ENCODE measurements at regions not wholly inside any gene's neighbourhood (a gene's known extent, or its start where the extent isn't known, plus 50 kb on each side); places are given as distances from the start of the nearest gene placed in this dataset.

GRCh38 chr13:73254827-73255226 is 196.0 kb downstream of the KLF5 start:
- Histone ChIP-seq H3K9me3 (ENCODE audit: low read length) (no peaks in the 10 kb centered on the region), H3K4me2 (ENCODE audit: low read length) (no peak overlapping the region), H3K9me2 (ENCODE audit: low read depth, low read length) (no peaks in the 10 kb centered on the region), H3K36me3 (ENCODE audit: insufficient read depth, low read length) (no peaks in the 10 kb centered on the region), H3K79me2 (ENCODE audit: insufficient read depth, low read length) (no peaks in the 10 kb centered on the region), H3K9ac (ENCODE audit: low read length) (no peak overlapping the region), H2AFZ (ENCODE audit: low read length) (no peak overlapping the region), H3K4me1 (ENCODE audit: insufficient read depth, low read length, severe bottlenecking) (no peaks in the 10 kb centered on the region), H4K20me1 (ENCODE audit: insufficient read depth, low read length) (no peaks in the 10 kb centered on the region), H3F3A (ENCODE audit: insufficient read depth, low read length) (no peaks in the 10 kb centered on the region), H3K27me3 (ENCODE audit: insufficient read depth, low read length) (no peaks in the 10 kb centered on the region), H3K4me3 (ENCODE audit: low read depth, low read length, poor library complexity, severe bottlenecking) (no peak overlapping the region), H3K27ac (ENCODE audit: low read depth, low read length, poor library complexity, severe bottlenecking) (no peak overlapping the region)
- TF ChIP-seq EZH2 (IDR thresholded peaks at IDR 0.05; ENCODE audit: borderline replicate concordance, low read length): no peak
- TF ChIP-seq CTCF (IDR thresholded peaks at IDR 0.05; ENCODE audit: low read length): no peak

- Histone ChIP-seq H3K4me2 (ENCODE audit: low read length) (no peak overlapping the region), H3K4me3 (ENCODE audit: low read depth, low read length, poor library complexity, severe bottlenecking) (no peak overlapping the region), H3K27ac (ENCODE audit: low read depth, low read length, poor library complexity, severe bottlenecking) (no peak overlapping the region), H3K4me1 (ENCODE audit: insufficient read depth, low read length, severe bottlenecking) (no peaks in the 10 kb centered on the region), H3K79me2 (ENCODE audit: insufficient read depth, low read length) (no peaks in the 10 kb centered on the region), H2AFZ (ENCODE audit: low read length) (no peak overlapping the region), H3K27me3 (ENCODE audit: insufficient read depth, low read length) (no peaks in the 10 kb centered on the region), H3K36me3 (ENCODE audit: insufficient read depth, low read length) (no peaks in the 10 kb centered on the region), H3K9me2 (ENCODE audit: low read depth, low read length) (no peaks in the 10 kb centered on the region), H3F3A (ENCODE audit: insufficient read depth, low read length) (no peaks in the 10 kb centered on the region), H3K9ac (ENCODE audit: low read length) (no peak overlapping the region), H3K9me3 (ENCODE audit: low read length) (no peaks in the 10 kb centered on the region), H4K20me1 (ENCODE audit: insufficient read depth, low read length) (no peaks in the 10 kb centered on the region)
- TF ChIP-seq EZH2 (IDR thresholded peaks at IDR 0.05; ENCODE audit: borderline replicate concordance, low read length) (no peak), CTCF (IDR thresholded peaks at IDR 0.05; ENCODE audit: low read length) (no peak)
These were observed 192.9 kb downstream of the KLF5 start for GRCh38 chr13:73251626-73252265.

GRCh38 chr13:73250061-73250460 is 191.3 kb downstream of the KLF5 start:
- no peaks in the 10 kb centered on the region for H4K20me1 ChIP-seq (ENCODE audit: insufficient read depth, low read length)
- H3K9ac ChIP-seq (ENCODE audit: low read length): no peak overlapping the region
- no peak overlapping the region for H2AFZ ChIP-seq (ENCODE audit: low read length)
- TF ChIP-seq EZH2 (IDR thresholded peaks at IDR 0.05; ENCODE audit: borderline replicate concordance, low read length) (no peak), CTCF (IDR thresholded peaks at IDR 0.05; ENCODE audit: low read length) (no peak)
- H3K9me2 ChIP-seq (ENCODE audit: low read depth, low read length): no peaks in the 10 kb centered on the region
- no peak overlapping the region for H3K4me3 ChIP-seq (ENCODE audit: low read depth, low read length, poor library complexity, severe bottlenecking)
- no peaks in the 10 kb centered on the region for H3K4me1 ChIP-seq (ENCODE audit: insufficient read depth, low read length, severe bottlenecking)
- no peaks in the 10 kb centered on the region for H3K36me3 ChIP-seq (ENCODE audit: insufficient read depth, low read length)
- H3F3A ChIP-seq (ENCODE audit: insufficient read depth, low read length): no peaks in the 10 kb centered on the region
- no peak overlapping the region for H3K27ac ChIP-seq (ENCODE audit: low read depth, low read length, poor library complexity, severe bottlenecking)
- H3K9me3 ChIP-seq (ENCODE audit: low read length): no peaks in the 10 kb centered on the region
- no peak overlapping the region for H3K4me2 ChIP-seq (ENCODE audit: low read length)
- no peaks in the 10 kb centered on the region for H3K27me3 ChIP-seq (ENCODE audit: insufficient read depth, low read length)
- no peaks in the 10 kb centered on the region for H3K79me2 ChIP-seq (ENCODE audit: insufficient read depth, low read length)
